Endothelial cell of umbilical vein (primary cell): ENCODE measurements at regions not wholly inside any gene's neighbourhood (a gene's known extent, or its start where the extent isn't known, plus 50 kb on each side); places are given as distances from the start of the nearest gene placed in this dataset.

Experiments used
- BruUV-seq: library from RNA; stranded (reverse); fragments of 400-500 nt; replicated peaks from 2 replicates; lab custom pipeline; 2021; lab: Mats Ljungman, UMichigan
- CTCF ChIA-PET: fragments of 300-600, 350-600 bp; sonication (Branson Sonifier 250); formaldehyde crosslinking; loops from one replicate; lab custom pipeline; 2021; ENCODE audit warnings: antibody characterized with exemption, inconsistent platforms; lab: Charles Lee
- POLR2A ChIA-PET: fragments of 300-600, 350-600 bp; sonication (Branson Sonifier 250); formaldehyde crosslinking; loops from one replicate; lab custom pipeline; 2021; ENCODE audit warnings: antibody characterized with exemption, inconsistent platforms; lab: Charles Lee
- DNase-seq: peaks from one replicate; pipeline ENCODE4 v3.0.0-alpha.2; 2011; ENCODE audit warnings: low read depth, low spot score
- FAIRE-seq: peaks from 2 replicates; lab custom pipeline; 2011; peaks lifted over from hg19 to GRCh38; lab: Jason Lieb, UNC
- H2AFZ ChIP-seq: 2 replicates; pipeline ENCODE4 v1.6.0; 2012; ENCODE audit warnings: low read depth, low read length, control low read depth, inconsistent platforms
- H3K27ac ChIP-seq: 2 replicates; pipeline ENCODE4 v1.5.1; 2011; ENCODE audit warnings: low read depth, mild to moderate bottlenecking, control low read depth, low read length, moderate library complexity; ENCODE audit not compliant: insufficient read depth
- H3K27me3 ChIP-seq, 2 experiments: 2 replicates each; pipeline versions ENCODE4 v1.6.0 to v1.6.1; 2011; ENCODE audit warnings: low read length in 2 of 2, mixed read lengths in 1 of 2; ENCODE audit not compliant: control insufficient read depth in 2 of 2, insufficient read depth in 2 of 2
- H3K36me3 ChIP-seq, 2 experiments: 2 replicates in 1 of 2; 3 replicates in 1 of 2; pipeline ENCODE4 v1.5.1; 2011; ENCODE audit warnings: low read length in 2 of 2, mild to moderate bottlenecking in 1 of 2, moderate library complexity in 1 of 2; ENCODE audit not compliant: control insufficient read depth in 2 of 2, insufficient read depth in 2 of 2; ENCODE audit errors: extremely low read depth in 1 of 2
- H3K4me1 ChIP-seq: 3 replicates; pipeline ENCODE4 v1.5.1; 2011; ENCODE audit warnings: mild to moderate bottlenecking, low read length; ENCODE audit not compliant: control insufficient read depth, insufficient read depth; ENCODE audit errors: extremely low read depth
- H3K4me2 ChIP-seq: 2 replicates; pipeline ENCODE4 v1.6.1; 2011; ENCODE audit warnings: low read length, control low read depth, mixed read lengths; ENCODE audit not compliant: insufficient read depth
- H3K4me3 ChIP-seq, 3 experiments: fragments of 200-600 bp in 1 of 3; sonication (generic), shearing (Covaris generic) in 1 of 3; replicated peaks in 1 of 3; 2 replicates each; pipeline ENCODE4 v1.5.1; 2011 to 2016; ENCODE audit warnings: control low read depth in 3 of 3, low read length in 3 of 3, mild to moderate bottlenecking in 2 of 3, inconsistent platforms in 1 of 3, low read depth in 1 of 3, moderate library complexity in 1 of 3; ENCODE audit not compliant: insufficient read depth in 1 of 3
- H3K79me2 ChIP-seq: 2 replicates; pipeline ENCODE4 v1.6.0; 2012; ENCODE audit warnings: low read length, inconsistent platforms; ENCODE audit not compliant: control insufficient read depth, insufficient read depth
- H3K9ac ChIP-seq: replicated peaks from 2 replicates; pipeline ENCODE3; 2011; ENCODE audit warnings: low read length, control low read depth; ENCODE audit not compliant: insufficient read depth; ENCODE audit errors: extremely low read depth
- H3K9me1 ChIP-seq: replicated peaks from 3 replicates; pipeline ENCODE4 v1.6.0; 2011; ENCODE audit warnings: mild to moderate bottlenecking, low read length; ENCODE audit not compliant: control insufficient read depth, insufficient read depth; ENCODE audit errors: extremely low read depth
- H3K9me3 ChIP-seq: replicated peaks from 2 replicates; pipeline ENCODE4 v1.5.1; 2012; ENCODE audit warnings: low read length, inconsistent platforms; ENCODE audit not compliant: control insufficient read depth, insufficient read depth
- H4K20me1 ChIP-seq: replicated peaks from 2 replicates; pipeline ENCODE3; 2011; ENCODE audit warnings: mild to moderate bottlenecking, low read length; ENCODE audit not compliant: control insufficient read depth, insufficient read depth; ENCODE audit errors: extremely low read depth
- EZH2 ChIP-seq: IDR thresholded peaks from 2 replicates; pipeline ENCODE4 v1.6.1; 2012; ENCODE audit warnings: borderline replicate concordance, low read depth, mild to moderate bottlenecking, moderate library complexity, low read length, inconsistent platforms; ENCODE audit not compliant: severe bottlenecking
- FOS ChIP-seq: IDR thresholded peaks from 2 replicates; pipeline ENCODE4 v1.6.1; 2011; ENCODE audit warnings: mild to moderate bottlenecking, low read length, moderate library complexity, borderline replicate concordance; ENCODE audit not compliant: insufficient read depth
- GATA2 ChIP-seq: IDR thresholded peaks from 2 replicates; pipeline ENCODE4 v1.7.0; 2011; ENCODE audit warnings: low read depth, mild to moderate bottlenecking, moderate library complexity, mixed read lengths, low read length; ENCODE audit not compliant: insufficient read length, insufficient read depth
- JUN ChIP-seq: IDR thresholded peaks from 2 replicates; pipeline ENCODE4 v1.6.1; 2011; ENCODE audit warnings: borderline replicate concordance, low read depth; ENCODE audit not compliant: insufficient read length, insufficient read depth
- MYC ChIP-seq: IDR thresholded peaks from one replicate; pipeline ENCODE4 v1.6.1; 2011; ENCODE audit warnings: mild to moderate bottlenecking, low read depth, low read length
- POLR2A ChIP-seq: IDR thresholded peaks from 2 replicates; pipeline ENCODE4 v1.6.1; 2012; ENCODE audit warnings: low read depth, mild to moderate bottlenecking, control low read depth, low read length
- POLR2AphosphoS5 ChIP-seq: IDR thresholded peaks from 2 replicates; pipeline ENCODE4 v1.6.1; 2012; ENCODE audit warnings: low read depth, mild to moderate bottlenecking, control low read depth, low read length, moderate library complexity; ENCODE audit not compliant: insufficient read depth
- dilution Hi-C: fragments of 300-500 bp; cut with MboI; formaldehyde crosslinking; loops from one replicate; pipeline ENCODE4 v1.15.0; 2019; ENCODE audit warnings: low sequenced_read_pairs; ENCODE audit not compliant: extremely low pct_ligation_motif_present
- intact Hi-C: fragments of 100-400 bp; cut with micrococcal nuclease; formaldehyde crosslinking; loops from one replicate; pipeline ENCODE4 v1.10.0; 2022
- TF ChIP-seq, protein P1 (sequence below), 2 donors: IDR thresholded peaks; 1 replicate in 1 of 2; 2 replicates in 1 of 2; pipeline ENCODE4 v1.5.1; 2011; ENCODE audit warnings: low read length in 2 of 2, mild to moderate bottlenecking in 2 of 2, moderate library complexity in 2 of 2, control low read depth in 1 of 2, inconsistent platforms in 1 of 2, low read depth in 1 of 2; ENCODE audit not compliant: insufficient read depth in 1 of 2; ENCODE audit errors: extremely low read depth in 1 of 2
- TF ChIP-seq, protein P2 (sequence below): IDR thresholded peaks from 2 replicates; pipeline ENCODE4 v1.6.1; 2011; ENCODE audit not compliant: insufficient read depth, insufficient read length

DNA sequence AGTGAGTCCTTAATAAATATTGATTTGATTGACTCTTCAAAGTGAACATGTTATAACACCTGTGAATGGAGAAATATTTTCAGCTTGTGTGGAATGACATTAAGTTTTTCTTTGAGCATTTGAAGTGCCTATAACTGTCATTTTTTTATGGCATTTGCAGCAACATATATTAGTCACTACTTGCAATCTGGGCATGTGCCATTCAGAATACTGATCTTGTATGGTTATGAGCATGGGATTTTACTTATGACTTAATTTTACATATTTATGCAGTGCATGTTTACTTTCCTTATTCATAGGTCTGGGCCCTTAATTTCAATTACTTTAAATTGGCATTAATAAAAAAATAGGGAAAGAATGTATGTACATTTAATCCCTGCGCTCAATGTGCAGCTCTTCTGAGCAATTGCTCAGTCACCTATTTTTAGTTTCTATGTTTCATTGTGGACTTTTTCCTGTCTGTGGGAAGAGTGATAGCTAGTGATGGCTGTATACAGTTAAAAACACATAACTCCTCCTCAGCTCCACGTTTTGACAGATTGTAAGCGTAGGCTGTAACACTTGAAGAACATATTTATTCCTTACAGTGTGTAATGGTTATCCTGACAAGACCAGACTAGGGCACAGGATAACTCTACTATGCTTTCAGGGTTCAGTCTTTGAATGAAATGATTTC is 339.6 kb downstream of the SNAPC1 start:
- TF ChIP-seq EZH2 (no peak), JUN (no peak), POLR2A (no peak), MYC (no peak), GATA2 (no peak), POLR2AphosphoS5 (no peak), FOS (no peak)
- TF ChIP-seq, protein P1, sequence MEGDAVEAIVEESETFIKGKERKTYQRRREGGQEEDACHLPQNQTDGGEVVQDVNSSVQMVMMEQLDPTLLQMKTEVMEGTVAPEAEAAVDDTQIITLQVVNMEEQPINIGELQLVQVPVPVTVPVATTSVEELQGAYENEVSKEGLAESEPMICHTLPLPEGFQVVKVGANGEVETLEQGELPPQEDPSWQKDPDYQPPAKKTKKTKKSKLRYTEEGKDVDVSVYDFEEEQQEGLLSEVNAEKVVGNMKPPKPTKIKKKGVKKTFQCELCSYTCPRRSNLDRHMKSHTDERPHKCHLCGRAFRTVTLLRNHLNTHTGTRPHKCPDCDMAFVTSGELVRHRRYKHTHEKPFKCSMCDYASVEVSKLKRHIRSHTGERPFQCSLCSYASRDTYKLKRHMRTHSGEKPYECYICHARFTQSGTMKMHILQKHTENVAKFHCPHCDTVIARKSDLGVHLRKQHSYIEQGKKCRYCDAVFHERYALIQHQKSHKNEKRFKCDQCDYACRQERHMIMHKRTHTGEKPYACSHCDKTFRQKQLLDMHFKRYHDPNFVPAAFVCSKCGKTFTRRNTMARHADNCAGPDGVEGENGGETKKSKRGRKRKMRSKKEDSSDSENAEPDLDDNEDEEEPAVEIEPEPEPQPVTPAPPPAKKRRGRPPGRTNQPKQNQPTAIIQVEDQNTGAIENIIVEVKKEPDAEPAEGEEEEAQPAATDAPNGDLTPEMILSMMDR (IDR thresholded peaks at IDR 0.05; ENCODE audit: extremely low read depth in 1 of 2, insufficient read depth in 1 of 2, low read depth in 1 of 2, low read length in 2 of 2), result no peak
- TF ChIP-seq, protein P2, sequence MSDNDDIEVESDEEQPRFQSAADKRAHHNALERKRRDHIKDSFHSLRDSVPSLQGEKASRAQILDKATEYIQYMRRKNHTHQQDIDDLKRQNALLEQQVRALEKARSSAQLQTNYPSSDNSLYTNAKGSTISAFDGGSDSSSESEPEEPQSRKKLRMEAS, result no peak
- Histone ChIP-seq H3K9ac (no peak overlapping the region), H4K20me1 (no peaks in the 10 kb centered on the region), H3K9me3 (no peaks in the 10 kb centered on the region), H3K4me1 (peaks cover 9% of the 10 kb centered on the region), H3K4me3 (no peak overlapping the region), H2AFZ (no peak overlapping the region), H3K9me1 (no peaks in the 10 kb centered on the region), H3K27me3 (peaks cover 10 to 15% of the 10 kb centered on the region in 2 experiments), H3K36me3 (no peaks in the 10 kb centered on the region), H3K79me2 (no peaks in the 10 kb centered on the region), H3K27ac (no peak overlapping the region), H3K4me2 (no peak overlapping the region)
- dilution Hi-C loops, result no loop called here
- intact Hi-C loops, result no loop called here
- BruUV-seq, result no TSS peak
- CTCF ChIA-PET, result no interaction called here
- POLR2A ChIA-PET, result no interaction called here
- no peak for DNase-seq
- FAIRE-seq, result no peak
